HG03175 (cell line): ENCODE measurements at regions not wholly inside any gene's neighbourhood (a gene's known extent, or its start where the extent isn't known, plus 50 kb on each side); places are given as distances from the start of the nearest gene placed in this dataset.
"Not testable (repeated sequence)": the region's sequence is repeated elsewhere in the genome, so short reads cannot be mapped to it uniquely, and the experiment has no call there.

Experiments used
- ATAC-seq: cut with Tn5 transposase; IDR thresholded peaks from one replicate; pipeline ENCODE4 v1.9.1; 2021; ENCODE audit warnings: mild to moderate bottlenecking, moderate library complexity; ENCODE audit not compliant: unreplicated experiment

- no peak for ATAC-seq
Observed at GRCh38 chr10:38209332-38209731, 115.2 kb downstream of the ZNF37A start.

- ATAC-seq, result not testable (repeated sequence)
Observed at GRCh38 chr10:38209748-38210147, 115.6 kb downstream of the ZNF37A start.

GRCh38 chr10:38212460-38212859, 118.3 kb downstream of the ZNF37A start:
- ATAC-seq, result no peak

- no peak for ATAC-seq
Observed at GRCh38 chr10:38226385-38226784, 132.2 kb downstream of the ZNF37A start.

GRCh38 chr10:38228394-38228793, 134.3 kb downstream of the ZNF37A start:
- ATAC-seq, result no peak

- not testable (repeated sequence) for ATAC-seq
Observed at GRCh38 chr10:38238479-38238878, 144.3 kb downstream of the ZNF37A start.

- not testable (repeated sequence) for ATAC-seq
Observed at GRCh38 chr10:38242061-38242649, 148.0 kb downstream of the ZNF37A start.

- not testable (repeated sequence) for ATAC-seq
Observed at GRCh38 chr10:38248113-38248512, 154.0 kb downstream of the ZNF37A start.

- not testable (repeated sequence) for ATAC-seq
Observed at GRCh38 chr10:38252551-38252950, 158.4 kb downstream of the ZNF37A start.

- not testable (repeated sequence) for ATAC-seq
Observed at GRCh38 chr10:38267555-38267954, 173.4 kb downstream of the ZNF37A start.

- ATAC-seq, result not testable (repeated sequence)
Observed at GRCh38 chr10:38271031-38271430, 176.9 kb downstream of the ZNF37A start.

- ATAC-seq, result not testable (repeated sequence)
Observed at GRCh38 chr10:38274879-38275278, 180.7 kb downstream of the ZNF37A start.

GRCh38 chr10:38292560-38292959, 198.4 kb downstream of the ZNF37A start:
- not testable (repeated sequence) for ATAC-seq

GRCh38 chr10:38310111-38310510, 216.0 kb downstream of the ZNF37A start:
- not testable (repeated sequence) for ATAC-seq

GRCh38 chr10:38315090-38315805, 221.1 kb downstream of the ZNF37A start:
- ATAC-seq, result not testable (repeated sequence)

GRCh38 chr10:38321393-38321792, 227.3 kb downstream of the ZNF37A start:
- not testable (repeated sequence) for ATAC-seq

- not testable (repeated sequence) for ATAC-seq
Observed at GRCh38 chr10:38330306-38330705, 236.2 kb downstream of the ZNF37A start.

- not testable (repeated sequence) for ATAC-seq
Observed at GRCh38 chr10:38331106-38331505, 237.0 kb downstream of the ZNF37A start.

GRCh38 chr10:38333699-38334098, 239.6 kb downstream of the ZNF37A start:
- ATAC-seq, result not testable (repeated sequence)

- ATAC-seq, result not testable (repeated sequence)
Observed at GRCh38 chr10:38350645-38351044, 256.5 kb downstream of the ZNF37A start.

- not testable (repeated sequence) for ATAC-seq
Observed at GRCh38 chr10:38354410-38354809, 260.3 kb downstream of the ZNF37A start.

- peak; percentile 100 for ATAC-seq
Observed at GRCh38 chr10:38355911-38356526, 261.9 kb downstream of the ZNF37A start.
